ENCODE measurements at regions not wholly inside any gene's neighbourhood (a gene's known extent, or its start where the extent isn't known, plus 50 kb on each side); places are given as distances from the start of the nearest gene placed in this dataset.

DNA sequence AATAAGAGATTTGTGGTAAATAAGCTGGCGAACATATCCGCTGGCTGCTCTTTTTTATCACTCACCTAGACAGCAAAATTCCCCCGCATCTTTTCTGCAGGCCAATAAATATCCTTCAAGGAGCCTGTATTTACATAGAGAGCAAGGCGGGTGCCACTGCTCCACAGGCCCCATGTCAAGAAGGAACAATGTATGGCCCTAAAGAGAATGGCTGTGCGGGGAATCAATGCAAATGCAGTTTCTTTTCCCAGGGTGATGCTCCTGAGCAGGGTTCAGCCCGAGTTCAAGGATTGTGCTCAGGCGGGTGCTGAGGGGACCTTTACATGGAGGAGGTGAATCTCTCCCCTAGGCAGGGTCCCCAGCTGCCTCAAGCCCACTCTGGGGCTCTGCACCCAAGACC, 494.2 kb upstream of the ZMIZ1 start:
- Histone ChIP-seq H3K27ac (ENCODE audit: low read depth, low read length, poor library complexity, severe bottlenecking) (no peak overlapping the region), H3K79me2 (ENCODE audit: insufficient read depth, low read depth, low read length) (no peaks in the 10 kb centered on the region), H3K4me3 (ENCODE audit: low read depth, low read length, poor library complexity, severe bottlenecking) (no peak overlapping the region), H3K4me2 (ENCODE audit: low read length) (no peak overlapping the region), H3K4me1 (ENCODE audit: insufficient read depth, low read length, poor library complexity, severe bottlenecking) (peaks cover 10% of the 10 kb centered on the region), H4K20me1 (ENCODE audit: insufficient read depth, low read length) (no peaks in the 10 kb centered on the region), H3K9me3 (ENCODE audit: low read length) (no peaks in the 10 kb centered on the region), H3K9me2 (ENCODE audit: insufficient read depth, low read length) (no peaks in the 10 kb centered on the region), H3K36me3 (ENCODE audit: insufficient read depth, low read length) (no peaks in the 10 kb centered on the region), H2AFZ (ENCODE audit: low read length) (no peak overlapping the region)
- intact Hi-C loops (cut with micrococcal nuclease; ENCODE audit: unreplicated experiment) = no loop called here
- no TSS peak for BruUV-seq (replicated peaks)
- CTCF ChIA-PET (ENCODE audit: unreplicated experiment) = no interaction called here
- no peak for DNase-seq (ENCODE audit: low spot score)
- POLR2A ChIA-PET = no interaction called here
- TF ChIP-seq, protein P1, sequence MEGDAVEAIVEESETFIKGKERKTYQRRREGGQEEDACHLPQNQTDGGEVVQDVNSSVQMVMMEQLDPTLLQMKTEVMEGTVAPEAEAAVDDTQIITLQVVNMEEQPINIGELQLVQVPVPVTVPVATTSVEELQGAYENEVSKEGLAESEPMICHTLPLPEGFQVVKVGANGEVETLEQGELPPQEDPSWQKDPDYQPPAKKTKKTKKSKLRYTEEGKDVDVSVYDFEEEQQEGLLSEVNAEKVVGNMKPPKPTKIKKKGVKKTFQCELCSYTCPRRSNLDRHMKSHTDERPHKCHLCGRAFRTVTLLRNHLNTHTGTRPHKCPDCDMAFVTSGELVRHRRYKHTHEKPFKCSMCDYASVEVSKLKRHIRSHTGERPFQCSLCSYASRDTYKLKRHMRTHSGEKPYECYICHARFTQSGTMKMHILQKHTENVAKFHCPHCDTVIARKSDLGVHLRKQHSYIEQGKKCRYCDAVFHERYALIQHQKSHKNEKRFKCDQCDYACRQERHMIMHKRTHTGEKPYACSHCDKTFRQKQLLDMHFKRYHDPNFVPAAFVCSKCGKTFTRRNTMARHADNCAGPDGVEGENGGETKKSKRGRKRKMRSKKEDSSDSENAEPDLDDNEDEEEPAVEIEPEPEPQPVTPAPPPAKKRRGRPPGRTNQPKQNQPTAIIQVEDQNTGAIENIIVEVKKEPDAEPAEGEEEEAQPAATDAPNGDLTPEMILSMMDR (conservative IDR thresholded peaks at IDR 0.05; ENCODE audit: low read length) = no peak
- TF ChIP-seq EZH2phosphoT487 (IDR thresholded peaks at IDR 0.05; ENCODE audit: borderline replicate concordance, low read depth, low read length) = no peak

DNA sequence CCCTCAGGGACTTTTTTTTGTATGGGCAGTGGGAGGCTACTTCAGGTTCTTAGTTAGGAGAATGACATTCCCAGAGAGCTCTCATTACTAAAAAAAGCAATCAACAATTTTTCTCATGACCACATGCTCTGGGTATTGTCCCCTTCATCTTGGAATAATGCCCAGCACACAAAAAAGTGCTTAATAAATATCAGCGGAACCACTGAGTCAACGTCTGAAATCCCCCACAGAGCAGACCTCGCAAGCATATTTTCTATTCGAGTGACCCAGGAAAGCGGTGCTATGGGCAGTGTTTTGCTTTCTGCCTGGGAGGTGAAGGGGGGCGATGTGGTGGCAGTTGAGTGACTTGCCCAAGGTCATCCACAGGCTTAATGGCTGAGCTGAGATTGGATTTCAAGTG, 493.4 kb upstream of the ZMIZ1 start:
- DNase-seq (ENCODE audit: low spot score) = no peak
- no peak overlapping the region for H2AFZ ChIP-seq (ENCODE audit: low read length)
- H3K4me3 ChIP-seq (ENCODE audit: low read depth, low read length, poor library complexity, severe bottlenecking) = no peak overlapping the region
- H3K27ac ChIP-seq (ENCODE audit: low read depth, low read length, poor library complexity, severe bottlenecking) = no peak overlapping the region
- BruUV-seq (replicated peaks) = no TSS peak
- no peaks in the 10 kb centered on the region for H3K9me2 ChIP-seq (ENCODE audit: insufficient read depth, low read length)
- CTCF ChIA-PET (ENCODE audit: unreplicated experiment) = no interaction called here
- no peaks in the 10 kb centered on the region for H3K79me2 ChIP-seq (ENCODE audit: insufficient read depth, low read depth, low read length)
- no peak overlapping the region for H3K4me2 ChIP-seq (ENCODE audit: low read length)
- H3K4me1 ChIP-seq (ENCODE audit: insufficient read depth, low read length, poor library complexity, severe bottlenecking) = peaks cover 10% of the 10 kb centered on the region
- no peaks in the 10 kb centered on the region for H3K36me3 ChIP-seq (ENCODE audit: insufficient read depth, low read length)
- no peaks in the 10 kb centered on the region for H3K9me3 ChIP-seq (ENCODE audit: low read length)
- TF ChIP-seq, protein P1 (conservative IDR thresholded peaks at IDR 0.05; ENCODE audit: low read length) = no peak
- TF ChIP-seq EZH2phosphoT487 (IDR thresholded peaks at IDR 0.05; ENCODE audit: borderline replicate concordance, low read depth, low read length) = no peak
- intact Hi-C loops (cut with micrococcal nuclease; ENCODE audit: unreplicated experiment) = no loop called here
- H4K20me1 ChIP-seq (ENCODE audit: insufficient read depth, low read length) = no peaks in the 10 kb centered on the region
- POLR2A ChIA-PET = no interaction called here

DNA sequence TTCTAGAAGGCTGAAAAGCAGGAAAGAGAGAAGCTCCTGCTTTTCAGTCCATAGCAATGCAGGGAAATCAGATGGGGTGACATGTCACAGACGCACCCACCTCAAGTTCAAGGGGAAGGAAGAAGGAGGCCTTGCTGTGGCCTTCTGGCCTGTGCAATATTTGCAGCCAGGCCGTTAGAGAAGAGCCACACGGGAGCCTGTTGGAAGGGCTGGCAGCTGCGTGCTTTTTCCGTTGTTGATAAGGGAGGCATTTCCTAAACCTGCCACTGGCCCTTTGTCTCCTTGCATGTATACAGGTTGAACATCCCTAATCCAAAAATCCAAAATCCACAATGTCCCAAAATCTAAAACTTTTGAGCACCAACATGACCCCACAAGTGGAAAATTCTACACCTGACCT, 492.5 kb upstream of the ZMIZ1 start:
- intact Hi-C loops (cut with micrococcal nuclease; ENCODE audit: unreplicated experiment) = no loop called here
- Histone ChIP-seq H3K4me2 (ENCODE audit: low read length) (no peak overlapping the region), H3K9me3 (ENCODE audit: low read length) (no peaks in the 10 kb centered on the region), H4K20me1 (ENCODE audit: insufficient read depth, low read length) (no peaks in the 10 kb centered on the region), H3K4me1 (ENCODE audit: insufficient read depth, low read length, poor library complexity, severe bottlenecking) (peaks cover 10% of the 10 kb centered on the region), H2AFZ (ENCODE audit: low read length) (no peak overlapping the region), H3K4me3 (ENCODE audit: low read depth, low read length, poor library complexity, severe bottlenecking) (no peak overlapping the region), H3K27ac (ENCODE audit: low read depth, low read length, poor library complexity, severe bottlenecking) (no peak overlapping the region), H3K79me2 (ENCODE audit: insufficient read depth, low read depth, low read length) (no peaks in the 10 kb centered on the region), H3K9me2 (ENCODE audit: insufficient read depth, low read length) (no peaks in the 10 kb centered on the region), H3K36me3 (ENCODE audit: insufficient read depth, low read length) (no peaks in the 10 kb centered on the region)
- ChIA-PET CTCF (ENCODE audit: unreplicated experiment) (no interaction called here), POLR2A (no interaction called here)
- DNase-seq (ENCODE audit: low spot score) = no peak
- no TSS peak for BruUV-seq (replicated peaks)
- TF ChIP-seq EZH2phosphoT487 (IDR thresholded peaks at IDR 0.05; ENCODE audit: borderline replicate concordance, low read depth, low read length) = no peak
- TF ChIP-seq, protein P1 (conservative IDR thresholded peaks at IDR 0.05; ENCODE audit: low read length) = no peak

Data from OCI-LY7 (cell line).